ENCODE measurements at regions not wholly inside any gene's neighbourhood (a gene's known extent, or its start where the extent isn't known, plus 50 kb on each side); places are given as distances from the start of the nearest gene placed in this dataset.

- TF ChIP-seq CTCF (IDR thresholded peaks at IDR 0.05), result no peak
- TF ChIP-seq POLR2A (IDR thresholded peaks at IDR 0.05), result no peak
- 81 to 93% methylated on average over 1 of the region's 1 CpG for WGBS, 2 donors
- Histone ChIP-seq H3K4me1 (no peaks in the 10 kb centered on the region), H3K36me3 (replicated peaks in 1 of 2; ENCODE audit: insufficient read depth in 1 of 2, low read depth in 2 of 2) (no peaks in the 10 kb centered on the region), H3K4me3 (no peak overlapping the region), H3K27ac (no peak overlapping the region), H3K27me3 (no peaks in the 10 kb centered on the region), H3K9me3 (no peaks in the 10 kb centered on the region)
- intact Hi-C loops (cut with DNase I), result no loop called here
- ATAC-seq, result no peak
- DNase-seq, result no peak
Observed at GRCh38 chr2:217484046-217484445, 518.7 kb downstream of the TNS1 start.

GRCh38 chr2:217482056-217482710, 520.6 kb downstream of the TNS1 start:
- no peak for DNase-seq
- TF ChIP-seq CTCF (IDR thresholded peaks at IDR 0.05), result no peak
- no peak for TF ChIP-seq POLR2A (IDR thresholded peaks at IDR 0.05)
- no peak overlapping the region for H3K27ac ChIP-seq
- no peaks in the 10 kb centered on the region for H3K4me1 ChIP-seq
- intact Hi-C loops (cut with DNase I), result no loop called here
- no peaks in the 10 kb centered on the region for H3K36me3 ChIP-seq (replicated peaks in 1 of 2; ENCODE audit: insufficient read depth in 1 of 2, low read depth in 2 of 2)
- no peak overlapping the region for H3K4me3 ChIP-seq
- H3K9me3 ChIP-seq, result no peaks in the 10 kb centered on the region
- 47 to 65% methylated on average over 1 of the region's 1 CpG for WGBS, 2 donors
- H3K27me3 ChIP-seq, result no peaks in the 10 kb centered on the region
- no peak for ATAC-seq

DNA sequence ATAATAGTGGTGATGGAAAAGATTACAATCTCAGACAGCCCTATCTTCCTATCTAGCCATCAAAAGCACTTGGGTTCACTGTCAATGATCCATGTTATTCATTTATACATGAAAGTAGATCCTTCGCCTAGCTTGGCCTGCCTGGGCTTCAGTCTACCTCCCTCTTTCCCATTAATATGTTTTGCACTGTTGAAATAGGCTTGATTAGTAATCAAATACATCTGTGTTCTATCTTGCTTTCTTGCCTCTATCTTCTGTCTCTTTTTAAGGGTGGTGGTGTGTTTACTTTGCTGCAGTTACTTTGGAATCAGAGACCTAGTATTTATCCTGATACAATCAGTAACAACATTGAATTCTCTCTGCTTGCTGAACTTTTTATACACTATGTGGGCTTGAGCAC, 521.2 kb downstream of the TNS1 start:
- no peak for ATAC-seq
- Histone ChIP-seq H3K36me3 (replicated peaks in 1 of 2; ENCODE audit: insufficient read depth in 1 of 2, low read depth in 2 of 2) (no peaks in the 10 kb centered on the region), H3K4me3 (no peak overlapping the region), H3K27ac (no peak overlapping the region), H3K9me3 (no peaks in the 10 kb centered on the region), H3K27me3 (no peaks in the 10 kb centered on the region), H3K4me1 (no peaks in the 10 kb centered on the region)
- TF ChIP-seq POLR2A (IDR thresholded peaks at IDR 0.05) (no peak), CTCF (IDR thresholded peaks at IDR 0.05) (no peak)
- intact Hi-C loops (cut with DNase I), result no loop called here
- no peak for DNase-seq
- 80 to 87% methylated on average over 1 of the region's 1 CpG for WGBS, 2 donors

DNA sequence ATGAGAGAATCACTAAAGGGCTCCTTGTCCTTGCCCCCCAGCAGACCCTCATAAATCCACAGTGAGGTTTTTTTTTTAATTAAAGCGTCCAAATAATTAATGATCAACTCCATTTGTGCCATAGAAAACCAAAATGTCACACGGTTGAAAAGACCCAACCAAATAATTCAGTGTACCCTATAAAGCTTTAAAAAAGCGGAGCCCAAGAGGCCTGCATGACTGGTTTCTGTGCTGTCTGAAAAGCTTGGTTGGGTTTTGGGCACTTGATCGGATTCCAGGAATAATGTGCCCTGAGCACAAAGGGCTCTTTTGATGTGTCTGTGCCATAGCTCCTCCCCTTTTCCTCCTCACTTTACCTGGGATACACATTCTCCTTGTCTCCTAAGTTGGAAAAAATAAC, 523.2 kb downstream of the TNS1 start:
- ATAC-seq (no peak), DNase-seq (no peak)
- WGBS, 2 donors, result 44 to 65% methylated on average over 4 of the region's 4 CpGs
- no peaks in the 10 kb centered on the region for H3K4me1 ChIP-seq
- no peaks in the 10 kb centered on the region for H3K27me3 ChIP-seq
- no peak overlapping the region for H3K4me3 ChIP-seq
- intact Hi-C loops (cut with DNase I), result no loop called here
- no peak overlapping the region for H3K27ac ChIP-seq
- H3K36me3 ChIP-seq (replicated peaks in 1 of 2; ENCODE audit: insufficient read depth in 1 of 2, low read depth in 2 of 2), result no peaks in the 10 kb centered on the region
- no peaks in the 10 kb centered on the region for H3K9me3 ChIP-seq
- TF ChIP-seq CTCF (IDR thresholded peaks at IDR 0.05) (no peak), POLR2A (IDR thresholded peaks at IDR 0.05) (no peak)

- Histone ChIP-seq H3K9me3 (no peaks in the 10 kb centered on the region), H3K36me3 (replicated peaks in 1 of 2; ENCODE audit: insufficient read depth in 1 of 2, low read depth in 2 of 2) (no peaks in the 10 kb centered on the region), H3K27ac (no peak overlapping the region), H3K4me1 (no peaks in the 10 kb centered on the region), H3K4me3 (no peak overlapping the region), H3K27me3 (no peaks in the 10 kb centered on the region)
- intact Hi-C loops (cut with DNase I), result no loop called here
- no peak for TF ChIP-seq CTCF (IDR thresholded peaks at IDR 0.05)
- no peak for TF ChIP-seq POLR2A (IDR thresholded peaks at IDR 0.05)
- ATAC-seq (no peak), DNase-seq (no peak)
- 52 to 54% methylated on average over 9 of the region's 9 CpGs for WGBS, 2 donors
Observed at GRCh38 chr2:217478831-217479455, 523.9 kb downstream of the TNS1 start.

Measured in body of pancreas (tissue), 4 donors.